HEK293 (cell line): ENCODE measurements at regions not wholly inside any gene's neighbourhood (a gene's known extent, or its start where the extent isn't known, plus 50 kb on each side); places are given as distances from the start of the nearest gene placed in this dataset.

ENCODE experiments used
- ELK4 ChIP-seq: IDR thresholded peaks from 2 replicates; pipeline ENCODE4 v1.6.1; 2011; ENCODE audit warnings: mild to moderate bottlenecking, low read depth, low read length, borderline replicate concordance
- ZIC2 ChIP-seq: fragments of 450-650 bp; formaldehyde crosslinking; IDR thresholded peaks from 2 replicates; pipeline ENCODE4 v1.5.1; 2016; ENCODE audit warnings: missing biosample characterization, missing genetic modification characterization
- ZNF274 ChIP-seq, 2 experiments: fragments of 200-500 bp in 1 of 2; fragments of 450-650 bp in 1 of 2; sonication (Bioruptor generic) in 1 of 2; formaldehyde crosslinking in 1 of 2; IDR thresholded peaks; 2 replicates each; pipeline versions ENCODE4 v1.5.1 to v1.6.1; 2014 to 2016; ENCODE audit warnings: borderline replicate concordance in 1 of 2, inconsistent platforms in 1 of 2, low read length in 1 of 2, missing biosample characterization in 1 of 2, missing genetic modification characterization in 1 of 2
- ZNF416 ChIP-seq: fragments of 450-650 bp; formaldehyde crosslinking; IDR thresholded peaks from 2 replicates; pipeline ENCODE4 v1.5.1; 2016; ENCODE audit warnings: missing biosample characterization, missing genetic modification characterization
- ZNF513 ChIP-seq: fragments of 450-650 bp; IDR thresholded peaks from 2 replicates; pipeline ENCODE4 v1.5.1; 2018; ENCODE audit warnings: missing biosample characterization, missing genetic modification characterization
- ZSCAN23 ChIP-seq: fragments of 450-650 bp; formaldehyde crosslinking; IDR thresholded peaks from 2 replicates; pipeline ENCODE4 v1.5.1; 2016; ENCODE audit warnings: missing biosample characterization, missing genetic modification characterization
- TF ChIP-seq, protein P1 (sequence below): fragments of 450-650 bp; formaldehyde crosslinking; IDR thresholded peaks from 2 replicates; pipeline ENCODE4 v1.5.1; 2016; ENCODE audit warnings: missing biosample characterization, missing genetic modification characterization
- TF ChIP-seq, protein P2 (sequence below): fragments of 450-650 bp; formaldehyde crosslinking; IDR thresholded peaks from 2 replicates; pipeline ENCODE4 v1.5.1; 2016; ENCODE audit warnings: missing biosample characterization, missing genetic modification characterization
- TF ChIP-seq, protein P3 (sequence below): fragments of 450-650 bp; formaldehyde crosslinking; IDR thresholded peaks from 2 replicates; pipeline ENCODE4 v1.5.1; 2016; ENCODE audit warnings: missing biosample characterization, missing genetic modification characterization
- TF ChIP-seq, protein P4 (sequence below): fragments of 450-650 bp; formaldehyde crosslinking; IDR thresholded peaks from 2 replicates; pipeline ENCODE4 v1.5.1; 2016; ENCODE audit warnings: missing biosample characterization, missing genetic modification characterization, borderline replicate concordance

GRCh38 chrX:107389726-107390125 lies 59.7 kb upstream of the FRMPD3 start:
- TF ChIP-seq, protein P1, sequence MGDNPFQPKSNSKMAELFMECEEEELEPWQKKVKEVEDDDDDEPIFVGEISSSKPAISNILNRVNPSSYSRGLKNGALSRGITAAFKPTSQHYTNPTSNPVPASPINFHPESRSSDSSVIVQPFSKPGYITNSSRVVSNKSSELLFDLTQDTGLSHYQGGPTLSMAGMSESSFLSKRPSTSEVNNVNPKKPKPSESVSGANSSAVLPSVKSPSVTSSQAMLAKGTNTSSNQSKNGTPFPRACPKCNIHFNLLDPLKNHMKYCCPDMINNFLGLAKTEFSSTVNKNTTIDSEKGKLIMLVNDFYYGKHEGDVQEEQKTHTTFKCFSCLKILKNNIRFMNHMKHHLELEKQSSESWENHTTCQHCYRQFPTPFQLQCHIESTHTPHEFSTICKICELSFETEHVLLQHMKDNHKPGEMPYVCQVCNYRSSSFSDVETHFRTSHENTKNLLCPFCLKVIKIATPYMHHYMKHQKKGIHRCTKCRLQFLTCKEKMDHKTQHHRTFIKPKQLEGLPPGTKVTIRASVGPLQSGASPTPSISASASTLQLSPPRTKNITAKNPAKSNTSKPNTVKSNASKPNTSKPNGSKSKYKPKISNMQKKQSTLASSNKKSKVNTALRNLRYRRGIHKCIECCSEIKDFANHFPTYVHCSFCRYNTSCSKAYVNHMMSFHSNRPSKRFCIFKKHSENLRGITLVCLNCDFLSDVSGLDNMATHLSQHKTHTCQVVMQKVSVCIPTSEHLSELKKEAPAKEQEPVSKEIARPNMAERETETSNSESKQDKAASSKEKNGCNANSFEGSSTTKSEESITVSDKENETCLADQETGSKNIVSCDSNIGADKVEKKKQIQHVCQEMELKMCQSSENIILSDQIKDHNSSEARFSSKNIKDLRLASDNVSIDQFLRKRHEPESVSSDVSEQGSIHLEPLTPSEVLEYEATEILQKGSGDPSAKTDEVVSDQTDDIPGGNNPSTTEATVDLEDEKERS (tag by site-specific recombination): no peak
- no peak for TF ChIP-seq ZIC2 (tag by site-specific recombination)
- TF ChIP-seq, protein P2, sequence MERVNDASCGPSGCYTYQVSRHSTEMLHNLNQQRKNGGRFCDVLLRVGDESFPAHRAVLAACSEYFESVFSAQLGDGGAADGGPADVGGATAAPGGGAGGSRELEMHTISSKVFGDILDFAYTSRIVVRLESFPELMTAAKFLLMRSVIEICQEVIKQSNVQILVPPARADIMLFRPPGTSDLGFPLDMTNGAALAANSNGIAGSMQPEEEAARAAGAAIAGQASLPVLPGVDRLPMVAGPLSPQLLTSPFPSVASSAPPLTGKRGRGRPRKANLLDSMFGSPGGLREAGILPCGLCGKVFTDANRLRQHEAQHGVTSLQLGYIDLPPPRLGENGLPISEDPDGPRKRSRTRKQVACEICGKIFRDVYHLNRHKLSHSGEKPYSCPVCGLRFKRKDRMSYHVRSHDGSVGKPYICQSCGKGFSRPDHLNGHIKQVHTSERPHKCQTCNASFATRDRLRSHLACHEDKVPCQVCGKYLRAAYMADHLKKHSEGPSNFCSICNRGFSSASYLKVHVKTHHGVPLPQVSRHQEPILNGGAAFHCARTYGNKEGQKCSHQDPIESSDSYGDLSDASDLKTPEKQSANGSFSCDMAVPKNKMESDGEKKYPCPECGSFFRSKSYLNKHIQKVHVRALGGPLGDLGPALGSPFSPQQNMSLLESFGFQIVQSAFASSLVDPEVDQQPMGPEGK (tag by site-specific recombination): no peak
- TF ChIP-seq, protein P3, sequence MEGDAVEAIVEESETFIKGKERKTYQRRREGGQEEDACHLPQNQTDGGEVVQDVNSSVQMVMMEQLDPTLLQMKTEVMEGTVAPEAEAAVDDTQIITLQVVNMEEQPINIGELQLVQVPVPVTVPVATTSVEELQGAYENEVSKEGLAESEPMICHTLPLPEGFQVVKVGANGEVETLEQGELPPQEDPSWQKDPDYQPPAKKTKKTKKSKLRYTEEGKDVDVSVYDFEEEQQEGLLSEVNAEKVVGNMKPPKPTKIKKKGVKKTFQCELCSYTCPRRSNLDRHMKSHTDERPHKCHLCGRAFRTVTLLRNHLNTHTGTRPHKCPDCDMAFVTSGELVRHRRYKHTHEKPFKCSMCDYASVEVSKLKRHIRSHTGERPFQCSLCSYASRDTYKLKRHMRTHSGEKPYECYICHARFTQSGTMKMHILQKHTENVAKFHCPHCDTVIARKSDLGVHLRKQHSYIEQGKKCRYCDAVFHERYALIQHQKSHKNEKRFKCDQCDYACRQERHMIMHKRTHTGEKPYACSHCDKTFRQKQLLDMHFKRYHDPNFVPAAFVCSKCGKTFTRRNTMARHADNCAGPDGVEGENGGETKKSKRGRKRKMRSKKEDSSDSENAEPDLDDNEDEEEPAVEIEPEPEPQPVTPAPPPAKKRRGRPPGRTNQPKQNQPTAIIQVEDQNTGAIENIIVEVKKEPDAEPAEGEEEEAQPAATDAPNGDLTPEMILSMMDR: no peak
- no peak for TF ChIP-seq ZNF274 (IDR thresholded peaks at IDR 0.05; ENCODE audit: low read length)
- no peak for TF ChIP-seq ZNF274 (tag by site-specific recombination; IDR thresholded peaks at IDR 0.05; ENCODE audit: borderline replicate concordance)
- no peak for TF ChIP-seq ZNF416 (tag by site-specific recombination)
- TF ChIP-seq ELK4: no peak
- TF ChIP-seq, protein P4, sequence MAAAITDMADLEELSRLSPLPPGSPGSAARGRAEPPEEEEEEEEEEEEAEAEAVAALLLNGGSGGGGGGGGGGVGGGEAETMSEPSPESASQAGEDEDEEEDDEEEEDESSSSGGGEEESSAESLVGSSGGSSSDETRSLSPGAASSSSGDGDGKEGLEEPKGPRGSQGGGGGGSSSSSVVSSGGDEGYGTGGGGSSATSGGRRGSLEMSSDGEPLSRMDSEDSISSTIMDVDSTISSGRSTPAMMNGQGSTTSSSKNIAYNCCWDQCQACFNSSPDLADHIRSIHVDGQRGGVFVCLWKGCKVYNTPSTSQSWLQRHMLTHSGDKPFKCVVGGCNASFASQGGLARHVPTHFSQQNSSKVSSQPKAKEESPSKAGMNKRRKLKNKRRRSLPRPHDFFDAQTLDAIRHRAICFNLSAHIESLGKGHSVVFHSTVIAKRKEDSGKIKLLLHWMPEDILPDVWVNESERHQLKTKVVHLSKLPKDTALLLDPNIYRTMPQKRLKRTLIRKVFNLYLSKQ: no peak
- TF ChIP-seq ZSCAN23 (tag by site-specific recombination): no peak
- no peak for TF ChIP-seq ZNF513 (tag by site-specific recombination)
